Adrenal gland (tissue), 9 donors: ENCODE measurements at regions not wholly inside any gene's neighbourhood (a gene's known extent, or its start where the extent isn't known, plus 50 kb on each side); places are given as distances from the start of the nearest gene placed in this dataset.

Source experiments
- DNase-seq, 7 donors: peaks; one replicate each; pipeline ENCODE4 v3.0.0-alpha.2; 2019 to 2020
- H3K27ac ChIP-seq, 5 donors: fragments of 200-600 bp; sonication (generic) in 4 of 5; 1 replicate in 3 of 5; 2 replicates in 2 of 5; pipeline versions ENCODE4 v1.5.1 to v1.8.0; 2016 to 2020; ENCODE audit warnings: mild to moderate bottlenecking in 1 of 5
- H3K27me3 ChIP-seq: fragments of 200-600 bp; 2 replicates; pipeline ENCODE4 v1.8.0; 2021
- H3K36me3 ChIP-seq, 2 donors: fragments of 200-600 bp; replicated peaks in 1 of 2; 1 replicate in 1 of 2; 2 replicates in 1 of 2; pipeline versions ENCODE4 v1.5.1 to v1.8.0; 2018 to 2022
- H3K4me1 ChIP-seq, 2 donors: fragments of 200-600 bp; replicated peaks in 1 of 2; 1 replicate in 1 of 2; 2 replicates in 1 of 2; pipeline versions ENCODE4 v1.5.1 to v1.8.0; 2018 to 2021
- H3K4me3 ChIP-seq, 4 donors: fragments of 200-600 bp; sonication (generic) in 3 of 4; one replicate each; pipeline ENCODE4 v1.5.1; 2016 to 2018
- H3K9me3 ChIP-seq, 3 donors: fragments of 200-600 bp; sonication (generic) in 1 of 3; replicated peaks in 1 of 3; 1 replicate in 2 of 3; 2 replicates in 1 of 3; pipeline versions ENCODE4 v1.5.1 to v1.8.0; 2016 to 2021
- CTCF ChIP-seq, 6 experiments: fragments of 450-650 bp in 4 of 6; fragments of 200-600 bp in 2 of 6; sonication (generic) in 1 of 6; IDR thresholded peaks; 1 replicate in 5 of 6; 2 replicates in 1 of 6; pipeline versions ENCODE4 v1.5.1 to v1.8.0; 2016 to 2021; ENCODE audit warnings: antibody characterized with exemption in 6 of 6, mild to moderate bottlenecking in 2 of 6, moderate library complexity in 1 of 6
- POLR2A ChIP-seq, 2 donors: fragments of 450-650 bp; IDR thresholded peaks; one replicate each; pipeline ENCODE4 v1.6.1; 2017; ENCODE audit warnings: antibody characterized with exemption in 2 of 2, mild to moderate bottlenecking in 2 of 2, moderate library complexity in 1 of 2
- WGBS, 4 donors: extraction: QIAGEN DNeasy Blood & Tissue Kit in 2 of 4; methylation state at CpG; one replicate each; pipeline versions ENCODE4 v1.1.5 to v1.1.7; 2013 to 2017; 5-methylcytosine and 5-hydroxymethylcytosine counted together
- intact Hi-C, 2 donors: fragments of 100-400 bp; cut with DNase I; formaldehyde crosslinking; loops; one replicate each; pipeline versions ENCODE4 v1.14.1 to v1.15.0; 2022 to 2023
- donor health status: healthy with polysubstance abuse.
- donor health status: Bipolar disorder and iron deficiency.
- donor health status: DM: yes; HTN: yes; CAD: no.
- donor health status: DM: no; HTN: no; CAD: no.
- donor health status: DM: no; HTN: no; CAD: no.

GRCh38 chr19:13629687-13630357, 123.5 kb upstream of the CACNA1A start:
- H3K27me3 ChIP-seq = peaks cover 9% of the 10 kb centered on the region
- no peak for DNase-seq

GRCh38 chr19:13627531-13627930, 121.3 kb upstream of the CACNA1A start:
- TF ChIP-seq POLR2A (IDR thresholded peaks at IDR 0.05) = no peak
- no peak for TF ChIP-seq CTCF (IDR thresholded peaks at IDR 0.05)
- intact Hi-C loops = no loop called here
- H3K4me1 ChIP-seq = no peaks in the 10 kb centered on the region
- no peaks in the 10 kb centered on the region for H3K36me3 ChIP-seq
- H3K27me3 ChIP-seq = peaks cover 20% of the 10 kb centered on the region
- 71 to 86% (median 76%) methylated on average over 5 of the region's 5 CpGs for WGBS, 4 donors
- H3K9me3 ChIP-seq = no peaks in the 10 kb centered on the region
- H3K4me3 ChIP-seq = no peak overlapping the region
- no peak overlapping the region for H3K27ac ChIP-seq
- no peak for DNase-seq

More at GRCh38 chr19:13629687-13630357, 123.5 kb upstream of the CACNA1A start:
- no peak overlapping the region for H3K27ac ChIP-seq
- intact Hi-C loops = no loop called here
- H3K9me3 ChIP-seq = no peaks in the 10 kb centered on the region
- no peak for TF ChIP-seq POLR2A (IDR thresholded peaks at IDR 0.05)
- H3K4me3 ChIP-seq = no peak overlapping the region
- WGBS, 4 donors = 66 to 71% (median 68%) methylated on average over 4 to 6 of the region's 6 CpGs
- H3K4me1 ChIP-seq = no peaks in the 10 kb centered on the region
- H3K36me3 ChIP-seq = no peaks in the 10 kb centered on the region

GRCh38 chr19:13623716-13624710, 117.7 kb upstream of the CACNA1A start:
- no peak for DNase-seq
- Histone ChIP-seq H3K27me3 (peaks cover 20% of the 10 kb centered on the region), H3K9me3 (no peaks in the 10 kb centered on the region), H3K4me1 (no peaks in the 10 kb centered on the region), H3K36me3 (no peaks in the 10 kb centered on the region), H3K27ac (peak overlapping the region in 1 of 5 donors; percentile 21), H3K4me3 (no peak overlapping the region)
- WGBS, 4 donors = 20 to 25% (median 25%) methylated on average over 26 to 28 of the region's 28 CpGs
- TF ChIP-seq POLR2A (IDR thresholded peaks at IDR 0.05) = no peak
- no peak for TF ChIP-seq CTCF (IDR thresholded peaks at IDR 0.05)
- intact Hi-C loops = no loop called here

GRCh38 chr19:13622766-13623715, 116.8 kb upstream of the CACNA1A start:
- 32 to 49% (median 42%) methylated on average over 17 to 18 of the region's 18 CpGs for WGBS, 4 donors
- Histone ChIP-seq H3K36me3 (no peaks in the 10 kb centered on the region), H3K9me3 (no peaks in the 10 kb centered on the region), H3K4me3 (no peak overlapping the region), H3K4me1 (no peaks in the 10 kb centered on the region), H3K27ac (peak overlapping the region in 1 of 5 donors; percentile 21), H3K27me3 (peaks cover 16% of the 10 kb centered on the region)
- DNase-seq = no peak
- TF ChIP-seq POLR2A (IDR thresholded peaks at IDR 0.05) (no peak), CTCF (IDR thresholded peaks at IDR 0.05) (no peak)
- intact Hi-C loops = no loop called here
